Tibial nerve (tissue), 4 donors: ENCODE measurements at regions not wholly inside any gene's neighbourhood (a gene's known extent, or its start where the extent isn't known, plus 50 kb on each side); places are given as distances from the start of the nearest gene placed in this dataset.

Source experiments
- DNase-seq, 2 donors: peaks; one replicate each; pipeline ENCODE4 v3.0.0-alpha.2; 2019; ENCODE audit warnings: low spot score in 2 of 2
- H3K27ac ChIP-seq, 4 donors: fragments of 200-600 bp; sonication (generic) in 3 of 4; one replicate each; pipeline ENCODE4 v1.5.1; 2017 to 2019; ENCODE audit warnings: mild to moderate bottlenecking in 1 of 4
- H3K27me3 ChIP-seq, 2 donors: fragments of 200-600 bp; sonication (generic) in 1 of 2; one replicate each; pipeline versions ENCODE4 v1.5.1 to v1.6.0; 2017 to 2019
- H3K36me3 ChIP-seq, 3 donors: fragments of 200-600 bp; sonication (generic); one replicate each; pipeline ENCODE4 v1.5.1; 2018 to 2019
- H3K4me1 ChIP-seq, 4 donors: fragments of 200-600 bp; sonication (generic) in 3 of 4; one replicate each; pipeline ENCODE4 v1.5.1; 2017 to 2019
- H3K4me3 ChIP-seq, 4 donors: fragments of 200-600 bp; sonication (generic) in 3 of 4; one replicate each; pipeline ENCODE4 v1.5.1; 2017 to 2019; ENCODE audit warnings: mild to moderate bottlenecking in 1 of 4, moderate library complexity in 1 of 4
- H3K9me3 ChIP-seq, 4 donors: fragments of 200-600 bp; sonication (generic) in 3 of 4; one replicate each; pipeline ENCODE4 v1.5.1; 2017 to 2019
- EP300 ChIP-seq, 2 donors: sonication (generic); formaldehyde crosslinking; IDR thresholded peaks; one replicate each; pipeline ENCODE4 v1.6.1; 2017; ENCODE audit warnings: antibody characterized with exemption in 2 of 2, mild to moderate bottlenecking in 1 of 2
- POLR2A ChIP-seq, 2 donors: fragments of 450-650 bp; IDR thresholded peaks; one replicate each; pipeline ENCODE4 v1.6.1; 2017; ENCODE audit warnings: antibody characterized with exemption in 2 of 2, mild to moderate bottlenecking in 2 of 2, moderate library complexity in 2 of 2
- WGBS, 2 donors: methylation state at CpG; one replicate each; pipeline ENCODE4 v1.1.5; 2018; 5-methylcytosine and 5-hydroxymethylcytosine counted together
- TF ChIP-seq, protein P1 (sequence below), 5 experiments: fragments of 200-600 bp in 3 of 5; fragments of 450-650 bp in 2 of 5; sonication (generic) in 3 of 5; IDR thresholded peaks; one replicate each; pipeline ENCODE4 v1.5.1; 2016 to 2019; ENCODE audit warnings: antibody characterized with exemption in 5 of 5, mild to moderate bottlenecking in 3 of 5, moderate library complexity in 2 of 5

- no peaks in the 10 kb centered on the region for H3K9me3 ChIP-seq
- no peak for DNase-seq
- 58 to 60% methylated on average over 8 of the region's 8 CpGs for WGBS, 2 donors
Measured at GRCh38 chr11:45413156-45413858, 127.2 kb upstream of the SYT13 start.

GRCh38 chr11:45412521-45412920 lies 126.4 kb upstream of the SYT13 start:
- no peak for DNase-seq
- TF ChIP-seq POLR2A (IDR thresholded peaks at IDR 0.05) (no peak), EP300 (IDR thresholded peaks at IDR 0.05) (no peak)
- TF ChIP-seq, protein P1, sequence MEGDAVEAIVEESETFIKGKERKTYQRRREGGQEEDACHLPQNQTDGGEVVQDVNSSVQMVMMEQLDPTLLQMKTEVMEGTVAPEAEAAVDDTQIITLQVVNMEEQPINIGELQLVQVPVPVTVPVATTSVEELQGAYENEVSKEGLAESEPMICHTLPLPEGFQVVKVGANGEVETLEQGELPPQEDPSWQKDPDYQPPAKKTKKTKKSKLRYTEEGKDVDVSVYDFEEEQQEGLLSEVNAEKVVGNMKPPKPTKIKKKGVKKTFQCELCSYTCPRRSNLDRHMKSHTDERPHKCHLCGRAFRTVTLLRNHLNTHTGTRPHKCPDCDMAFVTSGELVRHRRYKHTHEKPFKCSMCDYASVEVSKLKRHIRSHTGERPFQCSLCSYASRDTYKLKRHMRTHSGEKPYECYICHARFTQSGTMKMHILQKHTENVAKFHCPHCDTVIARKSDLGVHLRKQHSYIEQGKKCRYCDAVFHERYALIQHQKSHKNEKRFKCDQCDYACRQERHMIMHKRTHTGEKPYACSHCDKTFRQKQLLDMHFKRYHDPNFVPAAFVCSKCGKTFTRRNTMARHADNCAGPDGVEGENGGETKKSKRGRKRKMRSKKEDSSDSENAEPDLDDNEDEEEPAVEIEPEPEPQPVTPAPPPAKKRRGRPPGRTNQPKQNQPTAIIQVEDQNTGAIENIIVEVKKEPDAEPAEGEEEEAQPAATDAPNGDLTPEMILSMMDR (IDR thresholded peaks at IDR 0.05) = no peak
- peaks cover 0 to 45% of the 10 kb centered on the region in 2 donors for H3K27me3 ChIP-seq
- H3K36me3 ChIP-seq = no peaks in the 10 kb centered on the region
- H3K4me3 ChIP-seq = no peak overlapping the region
- H3K9me3 ChIP-seq = no peaks in the 10 kb centered on the region
- WGBS, 2 donors = 35 to 42% methylated on average over 5 of the region's 5 CpGs
- no peak overlapping the region for H3K27ac ChIP-seq
- H3K4me1 ChIP-seq = no peaks in the 10 kb centered on the region

More at GRCh38 chr11:45413156-45413858, 127.2 kb upstream of the SYT13 start:
- peaks cover 0 to 45% of the 10 kb centered on the region in 2 donors for H3K27me3 ChIP-seq
- TF ChIP-seq EP300 (IDR thresholded peaks at IDR 0.05) (no peak), POLR2A (IDR thresholded peaks at IDR 0.05) (no peak)
- TF ChIP-seq, protein P1 (IDR thresholded peaks at IDR 0.05) = no peak
- no peaks in the 10 kb centered on the region for H3K36me3 ChIP-seq
- no peaks in the 10 kb centered on the region for H3K4me1 ChIP-seq
- no peak overlapping the region for H3K27ac ChIP-seq
- H3K4me3 ChIP-seq = no peak overlapping the region

- Histone ChIP-seq H3K4me3 (no peak overlapping the region), H3K27me3 (peaks cover 0 to 50% of the 10 kb centered on the region in 2 donors), H3K27ac (no peak overlapping the region), H3K36me3 (no peaks in the 10 kb centered on the region), H3K9me3 (no peaks in the 10 kb centered on the region), H3K4me1 (no peaks in the 10 kb centered on the region)
- 32 to 33% methylated on average over 12 of the region's 12 CpGs for WGBS, 2 donors
- no peak for TF ChIP-seq EP300 (IDR thresholded peaks at IDR 0.05)
- DNase-seq = no peak
Measured at GRCh38 chr11:45412051-45412471, 125.9 kb upstream of the SYT13 start.

DNA sequence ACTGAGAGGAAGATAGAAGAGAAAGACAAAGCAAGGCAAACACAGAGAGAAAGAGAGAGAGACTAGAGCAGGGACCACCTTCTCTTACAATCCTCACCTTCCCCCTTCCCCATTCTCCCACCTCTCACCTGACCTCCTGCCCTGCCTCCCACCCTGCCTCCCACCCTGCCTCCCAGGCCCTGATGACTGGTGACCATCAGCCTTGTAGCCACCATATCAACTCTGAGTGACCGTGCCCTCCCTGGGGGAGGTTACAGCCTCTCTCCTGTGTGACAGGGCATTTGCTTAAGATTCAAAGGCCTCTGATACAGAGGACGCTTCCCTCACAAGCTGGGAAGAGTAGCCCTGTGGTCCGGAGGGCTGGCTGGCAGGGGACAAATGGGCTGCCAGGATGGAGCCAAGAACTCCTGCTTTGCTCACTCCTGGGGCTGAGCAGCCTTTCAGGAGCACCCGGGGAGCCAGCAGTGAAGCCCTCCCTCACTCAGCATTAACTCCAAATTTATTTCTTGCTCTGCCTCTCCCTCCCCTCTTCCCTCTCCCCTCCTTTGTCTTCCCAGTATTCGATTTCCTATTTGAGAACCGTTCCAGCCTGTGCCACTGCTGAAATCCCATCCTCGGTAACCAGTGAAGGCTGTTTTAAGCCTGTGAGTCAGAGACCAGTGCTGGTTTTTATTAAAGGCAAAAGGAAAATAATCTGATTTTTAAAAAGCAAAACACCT lies 125.2 kb upstream of the SYT13 start:
- WGBS, 2 donors = 25 to 30% methylated on average over 7 of the region's 7 CpGs
- Histone ChIP-seq H3K36me3 (no peaks in the 10 kb centered on the region), H3K4me1 (no peaks in the 10 kb centered on the region), H3K27me3 (peaks cover 0 to 48% of the 10 kb centered on the region in 2 donors), H3K9me3 (no peaks in the 10 kb centered on the region), H3K4me3 (no peak overlapping the region), H3K27ac (no peak overlapping the region)
- TF ChIP-seq, protein P1 (IDR thresholded peaks at IDR 0.05) = no peak
- TF ChIP-seq EP300 (IDR thresholded peaks at IDR 0.05) = no peak
- no peak for TF ChIP-seq POLR2A (IDR thresholded peaks at IDR 0.05)
- no peak for DNase-seq

- 41 to 46% methylated on average over 12 of the region's 12 CpGs for WGBS, 2 donors
- DNase-seq = no peak
- Histone ChIP-seq H3K9me3 (no peaks in the 10 kb centered on the region), H3K36me3 (no peaks in the 10 kb centered on the region), H3K4me3 (no peak overlapping the region), H3K27ac (no peak overlapping the region), H3K4me1 (no peaks in the 10 kb centered on the region), H3K27me3 (peaks cover 0 to 45% of the 10 kb centered on the region in 2 donors)
- TF ChIP-seq EP300 (IDR thresholded peaks at IDR 0.05) (no peak), POLR2A (IDR thresholded peaks at IDR 0.05) (no peak)
- TF ChIP-seq, protein P1 (IDR thresholded peaks at IDR 0.05) = no peak
Measured at GRCh38 chr11:45410391-45411227, 124.5 kb upstream of the SYT13 start.
